Activated CD4-positive, CD25-positive, alpha-beta regulatory T cell treated with anti-CD3 and anti-CD28 coated beads, Interleukin-2, amount 50 U/mL, for 24 hours (primary cell): ENCODE measurements at regions not wholly inside any gene's neighbourhood (a gene's known extent, or its start where the extent isn't known, plus 50 kb on each side); places are given as distances from the start of the nearest gene placed in this dataset.
"Not testable (repeated sequence)": the region's sequence is repeated elsewhere in the genome, so short reads cannot be mapped to it uniquely, and the experiment has no call there.

Experiments
- ATAC-seq, 2 donors: fragments of 150-1000 bp; cut with Tn5 transposase; one replicate each; pipeline ENCODE4 v1.10.0; 2021; ENCODE audit warnings: mild to moderate bottlenecking in 1 of 2, moderate library complexity in 1 of 2

- no peak for ATAC-seq
These were observed 369.6 kb upstream of the DPP6 start for GRCh38 chr7:153682628-153683027.

GRCh38 chr7:153696242-153696641 is 356.0 kb upstream of the DPP6 start:
- no peak for ATAC-seq

GRCh38 chr7:153698046-153698445 is 354.2 kb upstream of the DPP6 start:
- ATAC-seq, result no peak

- ATAC-seq, result no peak
These were observed 350.5 kb upstream of the DPP6 start for GRCh38 chr7:153701678-153702077.

GRCh38 chr7:153723892-153724291 is 328.3 kb upstream of the DPP6 start:
- ATAC-seq, result peak; percentile 21 to 58

DNA sequence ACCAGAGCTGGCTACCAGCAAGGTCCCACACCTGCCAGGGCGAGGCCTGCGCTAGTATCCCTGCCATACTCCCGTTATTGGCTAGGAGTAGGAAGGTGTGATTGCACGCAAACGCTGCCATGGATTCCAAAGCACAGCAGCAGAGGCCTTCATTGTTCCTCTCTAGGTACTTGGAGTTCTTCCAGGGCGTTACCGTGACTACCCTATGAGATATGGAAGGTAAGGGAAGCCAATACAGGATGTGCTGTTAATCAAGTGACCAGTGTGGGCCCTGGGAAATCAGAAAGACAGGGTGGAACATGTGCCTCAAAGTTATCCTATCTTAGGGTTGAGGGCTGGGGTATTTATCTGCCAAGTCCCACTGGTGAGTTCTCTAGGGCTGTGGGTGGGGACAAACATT is 320.7 kb upstream of the DPP6 start:
- ATAC-seq, result not testable (repeated sequence)

DNA sequence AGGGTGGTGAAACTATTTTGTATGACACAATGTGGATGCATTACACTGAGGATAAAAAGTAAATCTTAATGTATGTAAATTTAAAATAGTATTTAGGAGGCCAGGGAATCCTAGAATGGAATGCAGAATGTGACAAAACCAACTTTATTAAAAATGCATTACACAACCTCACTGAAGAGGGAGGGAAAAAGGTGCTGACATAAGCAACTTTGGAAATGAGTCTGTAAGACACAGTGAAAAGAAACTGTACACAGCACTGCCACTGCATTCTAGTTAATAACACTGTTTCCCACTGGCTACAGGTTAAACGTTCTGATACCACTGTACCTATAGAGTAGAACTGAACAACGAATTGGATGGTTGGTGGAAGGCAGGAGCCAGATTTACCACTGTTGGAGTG is 308.8 kb upstream of the DPP6 start:
- not testable (repeated sequence) for ATAC-seq

DNA sequence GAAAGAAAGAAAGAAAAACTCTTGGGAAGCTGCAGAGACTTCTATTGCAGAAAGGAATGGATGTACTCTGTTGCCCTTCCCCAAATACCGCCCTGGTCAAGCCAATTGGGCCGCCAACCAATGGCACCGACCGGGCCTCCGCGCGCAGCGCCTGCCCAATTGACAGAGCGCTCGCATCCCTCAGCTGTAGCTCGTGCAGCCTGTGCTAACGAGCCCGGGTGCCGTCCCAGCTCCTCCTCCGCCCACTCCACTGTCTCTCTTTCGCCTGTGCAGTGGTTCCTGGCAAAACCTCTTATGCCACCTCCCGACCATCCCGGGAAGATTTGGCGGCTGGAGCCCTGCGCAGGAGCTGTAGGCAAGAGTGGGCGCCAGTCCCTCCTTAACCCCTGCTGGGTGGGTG is 304.2 kb upstream of the DPP6 start:
- ATAC-seq, result not testable (repeated sequence)

DNA sequence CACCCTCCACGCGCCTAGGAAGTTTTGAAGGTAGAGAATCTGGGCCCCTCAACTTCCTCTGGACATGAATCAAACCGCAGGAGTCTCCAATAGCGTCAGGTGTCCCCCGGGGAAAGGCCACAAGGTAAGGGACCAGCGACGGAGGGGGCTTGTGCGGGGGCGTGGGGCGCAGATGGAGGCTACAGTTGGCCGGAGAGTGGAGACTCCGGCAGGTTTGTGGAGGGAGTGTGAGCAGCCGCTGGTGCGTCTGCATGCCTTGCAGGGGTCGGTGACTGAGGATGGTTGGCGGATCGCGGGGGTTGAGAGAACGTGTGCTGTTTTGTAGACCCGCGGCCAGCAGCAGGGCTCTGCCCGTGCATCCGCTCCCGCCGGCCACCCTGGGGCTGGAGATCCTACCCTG is 303.3 kb upstream of the DPP6 start:
- not testable (repeated sequence) for ATAC-seq

DNA sequence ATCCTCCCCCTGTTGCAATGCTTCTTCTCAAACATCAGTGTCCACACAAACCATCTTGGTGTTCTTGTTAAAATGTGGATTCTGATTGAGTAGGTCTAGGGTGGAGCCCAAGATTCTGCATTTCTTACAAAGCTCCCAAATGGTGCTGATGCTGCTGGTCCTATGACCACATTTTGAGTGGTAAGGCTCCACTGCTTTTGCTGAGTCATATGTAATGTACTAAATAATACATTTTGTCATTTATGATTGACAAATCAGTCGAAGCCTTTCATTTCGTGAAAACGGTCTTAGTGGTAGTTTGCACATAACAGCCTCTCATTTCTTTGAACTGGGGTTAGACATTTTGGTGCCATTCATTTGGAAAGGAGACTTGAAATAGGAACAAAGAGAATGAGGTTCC is 286.3 kb upstream of the DPP6 start:
- ATAC-seq, result not testable (repeated sequence)

GRCh38 chr7:153766926-153767325 is 285.3 kb upstream of the DPP6 start:
- not testable (repeated sequence) for ATAC-seq

GRCh38 chr7:153772966-153773365 is 279.2 kb upstream of the DPP6 start:
- no peak for ATAC-seq

- ATAC-seq, result not testable (repeated sequence)
These were observed 275.3 kb upstream of the DPP6 start for GRCh38 chr7:153776940-153777339.

GRCh38 chr7:153797363-153797762 is 254.8 kb upstream of the DPP6 start:
- ATAC-seq, result not testable (repeated sequence)

GRCh38 chr7:153808117-153808516 is 244.1 kb upstream of the DPP6 start:
- ATAC-seq, result peak in 1 of 2 donors; percentile 13

GRCh38 chr7:153829525-153829924 is 222.7 kb upstream of the DPP6 start:
- no peak for ATAC-seq

GRCh38 chr7:153832160-153832559 is 220.0 kb upstream of the DPP6 start:
- no peak for ATAC-seq

DNA sequence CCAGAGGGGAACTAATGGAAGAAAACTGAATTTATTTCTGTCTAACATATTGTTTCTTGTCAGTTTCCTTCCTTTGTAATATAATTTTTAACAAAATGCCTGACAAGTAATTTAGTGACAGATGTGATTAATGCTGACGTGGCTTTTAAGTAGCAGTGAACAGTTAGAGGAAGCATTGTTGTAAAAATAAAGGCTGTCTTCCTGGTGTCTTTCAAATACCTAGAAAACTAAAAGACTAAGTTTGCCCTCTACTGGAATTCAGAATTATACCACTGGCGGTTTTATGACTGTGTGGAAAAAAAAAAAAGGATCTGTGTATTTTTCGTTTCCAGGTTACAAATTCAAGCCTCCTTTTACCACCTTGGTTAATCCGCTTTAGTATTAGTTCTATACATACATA is 217.1 kb upstream of the DPP6 start:
- ATAC-seq, result no peak

- no peak for ATAC-seq
These were observed 216.4 kb upstream of the DPP6 start for GRCh38 chr7:153835712-153836265.

DNA sequence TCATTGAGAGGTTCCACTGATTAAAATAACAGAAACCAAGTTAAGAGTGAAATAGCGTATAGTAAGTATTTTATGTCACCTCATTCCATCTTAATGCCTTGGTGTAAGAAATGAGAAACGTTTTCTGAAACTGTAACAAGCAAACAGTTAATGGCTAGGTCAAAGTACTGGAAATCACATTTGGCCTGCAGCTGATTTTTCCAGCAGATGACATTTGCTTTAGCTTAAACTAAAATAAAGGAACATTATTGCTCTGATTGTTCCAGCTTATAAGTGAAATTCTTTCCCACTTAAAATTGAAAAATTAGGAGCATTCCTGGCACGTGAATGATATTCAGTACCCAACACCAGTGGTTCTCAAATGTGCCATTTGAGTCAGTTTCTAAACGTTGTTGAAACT is 213.6 kb upstream of the DPP6 start:
- no peak for ATAC-seq

GRCh38 chr7:153840861-153841260 is 211.3 kb upstream of the DPP6 start:
- no peak for ATAC-seq

GRCh38 chr7:153847828-153848227 is 204.4 kb upstream of the DPP6 start:
- no peak for ATAC-seq

DNA sequence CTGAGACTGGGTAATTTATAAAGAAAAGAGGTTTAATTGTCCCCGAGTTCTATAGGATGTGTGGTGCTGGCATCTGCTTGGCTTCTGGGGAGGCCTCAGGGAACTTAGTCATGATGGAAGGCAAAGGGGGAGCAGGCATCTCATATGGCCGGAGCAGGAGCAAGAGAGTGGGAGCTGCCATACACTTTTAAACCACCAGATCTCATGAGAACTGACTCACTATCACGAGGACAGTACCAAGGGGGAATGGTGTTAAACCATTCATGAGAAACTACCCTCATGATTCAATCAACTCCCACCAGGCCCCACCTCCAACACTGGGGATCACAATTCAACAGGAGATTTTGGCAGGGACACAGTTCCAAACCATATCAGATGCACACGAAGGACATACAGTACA is 199.9 kb upstream of the DPP6 start:
- ATAC-seq, result no peak

- no peak for ATAC-seq
These were observed 193.8 kb upstream of the DPP6 start for GRCh38 chr7:153858355-153858754.

GRCh38 chr7:153859239-153859638 is 193.0 kb upstream of the DPP6 start:
- ATAC-seq, result no peak
